ENCODE measurements at regions not wholly inside any gene's neighbourhood (a gene's known extent, or its start where the extent isn't known, plus 50 kb on each side); places are given as distances from the start of the nearest gene placed in this dataset.

GRCh38 chrX:113289503-113289902, 448.9 kb upstream of the AMOT start:
- H3K36me3 ChIP-seq (ENCODE audit: control insufficient read depth in 1 of 2, insufficient read depth in 2 of 2, low read length in 1 of 2): no peaks in the 10 kb centered on the region
- no peaks in the 10 kb centered on the region for H3K27me3 ChIP-seq (ENCODE audit: control insufficient read depth in 1 of 2, insufficient read depth in 2 of 2, low read length in 1 of 2)
- ATAC-seq (ENCODE audit: low FRiP score): no peak
- whole genome bisulfite sequencing, 2 donors: 27 to 44% methylated on average over 1 of the region's 1 CpG
- no peaks in the 10 kb centered on the region for H3K4me1 ChIP-seq (ENCODE audit: control insufficient read depth in 1 of 2, insufficient read depth in 2 of 2, low read length in 2 of 2)
- no peaks in the 10 kb centered on the region for H3K9me3 ChIP-seq (ENCODE audit: control insufficient read depth, low read length)
- H3K4me3 ChIP-seq (ENCODE audit: low read length in 2 of 2): no peak overlapping the region
- no peak overlapping the region for H3K27ac ChIP-seq (ENCODE audit: low read depth in 1 of 2, low read length in 2 of 2)
- DNase-seq: no peak
- intact Hi-C loops (cut with DNase I): no loop called here

- intact Hi-C loops (cut with DNase I): no loop called here
- Histone ChIP-seq H3K9me3 (ENCODE audit: control insufficient read depth, low read length) (no peaks in the 10 kb centered on the region), H3K4me1 (ENCODE audit: control insufficient read depth in 1 of 2, insufficient read depth in 2 of 2, low read length in 2 of 2) (no peaks in the 10 kb centered on the region), H3K27ac (ENCODE audit: low read depth in 1 of 2, low read length in 2 of 2) (no peak overlapping the region), H3K27me3 (ENCODE audit: control insufficient read depth in 1 of 2, insufficient read depth in 2 of 2, low read length in 1 of 2) (no peaks in the 10 kb centered on the region), H3K36me3 (ENCODE audit: control insufficient read depth in 1 of 2, insufficient read depth in 2 of 2, low read length in 1 of 2) (no peaks in the 10 kb centered on the region), H3K4me3 (ENCODE audit: low read length in 2 of 2) (no peak overlapping the region)
- WGBS, 2 donors: 84 to 90% methylated on average over 4 of the region's 4 CpGs
- DNase-seq: no peak
- no peak for ATAC-seq (ENCODE audit: low FRiP score)
Observed at GRCh38 chrX:113287761-113288160, 447.1 kb upstream of the AMOT start.

GRCh38 chrX:113275804-113276203, 435.2 kb upstream of the AMOT start:
- 92 to 93% methylated on average over 2 of the region's 2 CpGs for WGBS, 2 donors
- intact Hi-C loops (cut with DNase I): no loop called here
- H3K9me3 ChIP-seq (ENCODE audit: control insufficient read depth, low read length): no peaks in the 10 kb centered on the region
- DNase-seq (no peak), ATAC-seq (ENCODE audit: low FRiP score) (no peak)
- no peaks in the 10 kb centered on the region for H3K27me3 ChIP-seq (ENCODE audit: control insufficient read depth in 1 of 2, insufficient read depth in 2 of 2, low read length in 1 of 2)
- no peak overlapping the region for H3K4me3 ChIP-seq (ENCODE audit: low read length in 2 of 2)
- H3K4me1 ChIP-seq (ENCODE audit: control insufficient read depth in 1 of 2, insufficient read depth in 2 of 2, low read length in 2 of 2): no peaks in the 10 kb centered on the region
- H3K27ac ChIP-seq (ENCODE audit: low read depth in 1 of 2, low read length in 2 of 2): no peak overlapping the region
- H3K36me3 ChIP-seq (ENCODE audit: control insufficient read depth in 1 of 2, insufficient read depth in 2 of 2, low read length in 1 of 2): no peaks in the 10 kb centered on the region

- intact Hi-C loops (cut with DNase I): no loop called here
- Histone ChIP-seq H3K4me1 (ENCODE audit: control insufficient read depth in 1 of 2, insufficient read depth in 2 of 2, low read length in 2 of 2) (no peaks in the 10 kb centered on the region), H3K4me3 (ENCODE audit: low read length in 2 of 2) (no peak overlapping the region), H3K36me3 (ENCODE audit: control insufficient read depth in 1 of 2, insufficient read depth in 2 of 2, low read length in 1 of 2) (no peaks in the 10 kb centered on the region), H3K27ac (ENCODE audit: low read depth in 1 of 2, low read length in 2 of 2) (no peak overlapping the region), H3K27me3 (ENCODE audit: control insufficient read depth in 1 of 2, insufficient read depth in 2 of 2, low read length in 1 of 2) (no peaks in the 10 kb centered on the region), H3K9me3 (ENCODE audit: control insufficient read depth, low read length) (no peaks in the 10 kb centered on the region)
- ATAC-seq (ENCODE audit: low FRiP score) (no peak), DNase-seq (no peak)
- 89 to 96% methylated on average over 1 of the region's 1 CpG for WGBS, 2 donors
Observed at GRCh38 chrX:113274791-113275190, 434.2 kb upstream of the AMOT start.

- H3K4me1 ChIP-seq (ENCODE audit: control insufficient read depth in 1 of 2, insufficient read depth in 2 of 2, low read length in 2 of 2): no peaks in the 10 kb centered on the region
- no peaks in the 10 kb centered on the region for H3K9me3 ChIP-seq (ENCODE audit: control insufficient read depth, low read length)
- no peak for DNase-seq
- no peaks in the 10 kb centered on the region for H3K36me3 ChIP-seq (ENCODE audit: control insufficient read depth in 1 of 2, insufficient read depth in 2 of 2, low read length in 1 of 2)
- H3K4me3 ChIP-seq (ENCODE audit: low read length in 2 of 2): no peak overlapping the region
- no peak for ATAC-seq (ENCODE audit: low FRiP score)
- no peak overlapping the region for H3K27ac ChIP-seq (ENCODE audit: low read depth in 1 of 2, low read length in 2 of 2)
- H3K27me3 ChIP-seq (ENCODE audit: control insufficient read depth in 1 of 2, insufficient read depth in 2 of 2, low read length in 1 of 2): no peaks in the 10 kb centered on the region
- intact Hi-C loops (cut with DNase I): no loop called here
- WGBS, 2 donors: 50 to 83% methylated on average over 5 of the region's 5 CpGs
Observed at GRCh38 chrX:113274345-113274744, 433.7 kb upstream of the AMOT start.

GRCh38 chrX:113269203-113269602, 428.6 kb upstream of the AMOT start:
- H3K4me3 ChIP-seq (ENCODE audit: low read length in 2 of 2): no peak overlapping the region
- no peaks in the 10 kb centered on the region for H3K9me3 ChIP-seq (ENCODE audit: control insufficient read depth, low read length)
- H3K27me3 ChIP-seq (ENCODE audit: control insufficient read depth in 1 of 2, insufficient read depth in 2 of 2, low read length in 1 of 2): no peaks in the 10 kb centered on the region
- H3K4me1 ChIP-seq (ENCODE audit: control insufficient read depth in 1 of 2, insufficient read depth in 2 of 2, low read length in 2 of 2): no peaks in the 10 kb centered on the region
- intact Hi-C loops (cut with DNase I): no loop called here
- ATAC-seq (ENCODE audit: low FRiP score): no peak
- DNase-seq: no peak
- H3K36me3 ChIP-seq (ENCODE audit: control insufficient read depth in 1 of 2, insufficient read depth in 2 of 2, low read length in 1 of 2): no peaks in the 10 kb centered on the region
- H3K27ac ChIP-seq (ENCODE audit: low read depth in 1 of 2, low read length in 2 of 2): no peak overlapping the region

GRCh38 chrX:113260474-113260873, 419.8 kb upstream of the AMOT start:
- Histone ChIP-seq H3K27me3 (ENCODE audit: control insufficient read depth in 1 of 2, insufficient read depth in 2 of 2, low read length in 1 of 2) (no peaks in the 10 kb centered on the region), H3K36me3 (ENCODE audit: control insufficient read depth in 1 of 2, insufficient read depth in 2 of 2, low read length in 1 of 2) (no peaks in the 10 kb centered on the region), H3K27ac (ENCODE audit: low read depth in 1 of 2, low read length in 2 of 2) (no peak overlapping the region), H3K9me3 (ENCODE audit: control insufficient read depth, low read length) (no peaks in the 10 kb centered on the region), H3K4me1 (ENCODE audit: control insufficient read depth in 1 of 2, insufficient read depth in 2 of 2, low read length in 2 of 2) (no peaks in the 10 kb centered on the region), H3K4me3 (ENCODE audit: low read length in 2 of 2) (no peak overlapping the region)
- 46 to 80% methylated on average over 3 of the region's 3 CpGs for whole genome bisulfite sequencing, 2 donors
- DNase-seq (no peak), ATAC-seq (ENCODE audit: low FRiP score) (no peak)
- intact Hi-C loops (cut with DNase I): no loop called here

- intact Hi-C loops (cut with DNase I): no loop called here
- WGBS, 2 donors: 34 to 35% methylated on average over 3 of the region's 3 CpGs
Observed at GRCh38 chrX:113222305-113222704, 381.7 kb upstream of the AMOT start.

GRCh38 chrX:113212052-113212451, 371.4 kb upstream of the AMOT start:
- Histone ChIP-seq H3K36me3 (ENCODE audit: control insufficient read depth in 1 of 2, insufficient read depth in 2 of 2, low read length in 1 of 2) (no peaks in the 10 kb centered on the region), H3K27ac (ENCODE audit: low read depth in 1 of 2, low read length in 2 of 2) (no peak overlapping the region), H3K9me3 (ENCODE audit: control insufficient read depth, low read length) (peaks cover 2% of the 10 kb centered on the region), H3K27me3 (ENCODE audit: control insufficient read depth in 1 of 2, insufficient read depth in 2 of 2, low read length in 1 of 2) (no peaks in the 10 kb centered on the region), H3K4me3 (ENCODE audit: low read length in 2 of 2) (no peak overlapping the region), H3K4me1 (ENCODE audit: control insufficient read depth in 1 of 2, insufficient read depth in 2 of 2, low read length in 2 of 2) (no peaks in the 10 kb centered on the region)
- ATAC-seq (ENCODE audit: low FRiP score) (no peak), DNase-seq (no peak)
- intact Hi-C loops (cut with DNase I): no loop called here
- WGBS, 2 donors: 92 to 96% methylated on average over 9 of the region's 9 CpGs

More at GRCh38 chrX:113222305-113222704, 381.7 kb upstream of the AMOT start:
- DNase-seq (no peak), ATAC-seq (ENCODE audit: low FRiP score) (no peak)
- Histone ChIP-seq H3K9me3 (ENCODE audit: control insufficient read depth, low read length) (no peaks in the 10 kb centered on the region), H3K4me3 (ENCODE audit: low read length in 2 of 2) (no peak overlapping the region), H3K27ac (ENCODE audit: low read depth in 1 of 2, low read length in 2 of 2) (no peak overlapping the region), H3K4me1 (ENCODE audit: control insufficient read depth in 1 of 2, insufficient read depth in 2 of 2, low read length in 2 of 2) (no peaks in the 10 kb centered on the region), H3K27me3 (ENCODE audit: control insufficient read depth in 1 of 2, insufficient read depth in 2 of 2, low read length in 1 of 2) (no peaks in the 10 kb centered on the region), H3K36me3 (ENCODE audit: control insufficient read depth in 1 of 2, insufficient read depth in 2 of 2, low read length in 1 of 2) (no peaks in the 10 kb centered on the region)
